IPS-20b (cell line): ENCODE measurements at regions not wholly inside any gene's neighbourhood (a gene's known extent, or its start where the extent isn't known, plus 50 kb on each side); places are given as distances from the start of the nearest gene placed in this dataset.
"Not testable (repeated sequence)": the region's sequence is repeated elsewhere in the genome, so short reads cannot be mapped to it uniquely, and the experiment has no call there.

ENCODE experiments used
- H3K27ac ChIP-seq: one replicate; pipeline ENCODE4 v1.5.1; 2013; ENCODE audit warnings: low read length
- H3K27me3 ChIP-seq: 2 replicates; pipeline ENCODE4 v1.6.1; 2013; ENCODE audit warnings: mild to moderate bottlenecking, low read length, inconsistent platforms; ENCODE audit not compliant: insufficient read depth
- H3K36me3 ChIP-seq: 2 replicates; pipeline ENCODE4 v1.6.1; 2013; ENCODE audit warnings: low read depth, mild to moderate bottlenecking, inconsistent platforms, low read length, moderate library complexity; ENCODE audit not compliant: insufficient read depth
- H3K4me1 ChIP-seq: 2 replicates; pipeline ENCODE4 v1.6.1; 2013; ENCODE audit warnings: mild to moderate bottlenecking, control low read depth, inconsistent platforms, low read length, moderate library complexity; ENCODE audit not compliant: insufficient read depth
- H3K4me3 ChIP-seq: 2 replicates; pipeline ENCODE4 v1.5.1; 2013; ENCODE audit warnings: mild to moderate bottlenecking, low read length, inconsistent platforms
- H3K9ac ChIP-seq: 2 replicates; pipeline ENCODE4 v1.6.1; 2013; ENCODE audit warnings: low read depth, mild to moderate bottlenecking, inconsistent platforms, low read length, moderate library complexity
- H3K9me3 ChIP-seq: 2 replicates; pipeline ENCODE4 v1.6.1; 2013; ENCODE audit warnings: mild to moderate bottlenecking, low read depth, low read length, inconsistent platforms; ENCODE audit not compliant: insufficient read depth

- Histone ChIP-seq H3K4me3 (no peak overlapping the region), H3K27me3 (no peaks in the 10 kb centered on the region), H3K4me1 (no peaks in the 10 kb centered on the region), H3K9me3 (no peaks in the 10 kb centered on the region), H3K36me3 (no peaks in the 10 kb centered on the region), H3K9ac (no peak overlapping the region), H3K27ac (no peak overlapping the region)
Observed at GRCh38 chr6:167401525-167402194, 76.8 kb downstream of the TTLL2 start.

GRCh38 chr6:167402195-167402686 lies 77.4 kb downstream of the TTLL2 start:
- H3K9me3 ChIP-seq, result no peaks in the 10 kb centered on the region

GRCh38 chr6:167403427-167403826 lies 78.5 kb downstream of the TTLL2 start:
- H3K9me3 ChIP-seq, result no peaks in the 10 kb centered on the region
- no peaks in the 10 kb centered on the region for H3K27me3 ChIP-seq
- H3K27ac ChIP-seq, result no peak overlapping the region
- no peaks in the 10 kb centered on the region for H3K36me3 ChIP-seq
- no peaks in the 10 kb centered on the region; the same call in 1 of the 2 replicates for H3K4me1 ChIP-seq
- no peak overlapping the region for H3K4me3 ChIP-seq
- no peak overlapping the region for H3K9ac ChIP-seq

More at GRCh38 chr6:167402195-167402686, 77.4 kb downstream of the TTLL2 start:
- H3K4me1 ChIP-seq, result no peaks in the 10 kb centered on the region; the same call in 1 of the 2 replicates
- no peak overlapping the region for H3K27ac ChIP-seq
- no peak overlapping the region for H3K9ac ChIP-seq
- H3K27me3 ChIP-seq, result no peaks in the 10 kb centered on the region
- no peaks in the 10 kb centered on the region for H3K36me3 ChIP-seq
- no peak overlapping the region for H3K4me3 ChIP-seq

GRCh38 chr6:167404385-167405049 lies 79.6 kb downstream of the TTLL2 start:
- Histone ChIP-seq H3K27ac (no peak overlapping the region), H3K36me3 (no peaks in the 10 kb centered on the region), H3K4me1 (no peaks in the 10 kb centered on the region; the same call in 1 of the 2 replicates), H3K4me3 (no peak overlapping the region), H3K27me3 (no peaks in the 10 kb centered on the region), H3K9ac (no peak overlapping the region), H3K9me3 (no peaks in the 10 kb centered on the region)

- Histone ChIP-seq H3K4me3 (no peak overlapping the region), H3K9ac (no peak overlapping the region), H3K4me1 (no peaks in the 10 kb centered on the region; the same call in 1 of the 2 replicates), H3K27ac (no peak overlapping the region), H3K9me3 (no peaks in the 10 kb centered on the region), H3K36me3 (no peaks in the 10 kb centered on the region), H3K27me3 (no peaks in the 10 kb centered on the region)
Observed at GRCh38 chr6:167405778-167406532, 81.1 kb downstream of the TTLL2 start.

- H3K27me3 ChIP-seq, H3K36me3 ChIP-seq, H3K9me3 ChIP-seq, H3K9ac ChIP-seq, H3K27ac ChIP-seq, H3K4me1 ChIP-seq, H3K4me3 ChIP-seq: not testable (repeated sequence)
Observed at GRCh38 chr6:167406533-167407238, 81.8 kb downstream of the TTLL2 start.

- no peak overlapping the region for H3K9ac ChIP-seq
- H3K27me3 ChIP-seq, result no peaks in the 10 kb centered on the region
- no peaks in the 10 kb centered on the region; the same call in 1 of the 2 replicates for H3K4me1 ChIP-seq
- no peak overlapping the region for H3K4me3 ChIP-seq
- H3K36me3 ChIP-seq, result no peaks in the 10 kb centered on the region
- no peak overlapping the region for H3K27ac ChIP-seq
- no peaks in the 10 kb centered on the region for H3K9me3 ChIP-seq
Observed at GRCh38 chr6:167407239-167408064, 82.6 kb downstream of the TTLL2 start.

- no peak overlapping the region for H3K9ac ChIP-seq
- H3K27me3 ChIP-seq, result no peaks in the 10 kb centered on the region
- H3K9me3 ChIP-seq, result no peaks in the 10 kb centered on the region
- H3K27ac ChIP-seq, result no peak overlapping the region
- H3K36me3 ChIP-seq, result no peaks in the 10 kb centered on the region
- H3K4me1 ChIP-seq, result no peaks in the 10 kb centered on the region; the same call in 1 of the 2 replicates
- H3K4me3 ChIP-seq, result no peak overlapping the region
Observed at GRCh38 chr6:167408235-167408869, 83.5 kb downstream of the TTLL2 start.

GRCh38 chr6:167409079-167409478 lies 84.2 kb downstream of the TTLL2 start:
- no peaks in the 10 kb centered on the region; the same call in 1 of the 2 replicates for H3K4me1 ChIP-seq
- no peak overlapping the region for H3K27ac ChIP-seq
- H3K27me3 ChIP-seq, result no peaks in the 10 kb centered on the region
- no peak overlapping the region for H3K9ac ChIP-seq
- no peak overlapping the region for H3K4me3 ChIP-seq
- no peaks in the 10 kb centered on the region for H3K9me3 ChIP-seq
- H3K36me3 ChIP-seq, result no peaks in the 10 kb centered on the region

- Histone ChIP-seq H3K9ac (no peak overlapping the region), H3K36me3 (no peaks in the 10 kb centered on the region), H3K4me3 (no peak overlapping the region), H3K27ac (no peak overlapping the region), H3K4me1 (no peaks in the 10 kb centered on the region; the same call in 1 of the 2 replicates), H3K27me3 (no peaks in the 10 kb centered on the region), H3K9me3 (no peaks in the 10 kb centered on the region)
Observed at GRCh38 chr6:167409694-167410093, 84.8 kb downstream of the TTLL2 start.
